Body of pancreas (tissue), 4 donors: ENCODE measurements at regions not wholly inside any gene's neighbourhood (a gene's known extent, or its start where the extent isn't known, plus 50 kb on each side); places are given as distances from the start of the nearest gene placed in this dataset.

Experiments
- ATAC-seq: fragments of 150-250 bp; one replicate; pipeline ENCODE4 v1.9.1; 2016
- DNase-seq, 4 donors: peaks; one replicate each; pipeline ENCODE4 v3.0.0-alpha.2; 2019
- H3K27ac ChIP-seq, 4 donors: fragments of 200-600 bp; sonication (generic); 1 replicate in 3 of 4; 2 replicates in 1 of 4; pipeline versions ENCODE4 v1.5.1 to v1.6.1; 2016 to 2019; ENCODE audit warnings: mild to moderate bottlenecking in 1 of 4, mixed read lengths in 1 of 4, moderate library complexity in 1 of 4
- H3K27me3 ChIP-seq, 2 donors: fragments of 200-600 bp; sonication (generic); one replicate each; pipeline ENCODE4 v1.6.0; 2016; ENCODE audit warnings: mild to moderate bottlenecking in 1 of 2
- H3K36me3 ChIP-seq, 2 donors: fragments of 200-600 bp; sonication (generic); replicated peaks in 1 of 2; 2 replicates each; pipeline ENCODE4 v1.5.1; 2016; ENCODE audit warnings: low read depth in 2 of 2; ENCODE audit not compliant: insufficient read depth in 1 of 2
- H3K4me1 ChIP-seq: fragments of 200-600 bp; sonication (generic); one replicate; pipeline ENCODE4 v1.6.0; 2016
- H3K4me3 ChIP-seq, 2 donors: fragments of 200-600 bp; sonication (generic); 1 replicate in 1 of 2; 2 replicates in 1 of 2; pipeline ENCODE4 v1.5.1; 2016 to 2019
- H3K9me3 ChIP-seq, 3 donors: fragments of 200-600 bp; sonication (generic); 1 replicate in 2 of 3; 2 replicates in 1 of 3; pipeline ENCODE4 v1.5.1; 2016
- CTCF ChIP-seq, 7 experiments: fragments of 450-650 bp in 4 of 7; fragments of 200-600 bp in 3 of 7; sonication (generic) in 3 of 7; IDR thresholded peaks; one replicate each; pipeline ENCODE4 v1.5.1; 2016 to 2019; ENCODE audit warnings: antibody characterized with exemption in 7 of 7
- POLR2A ChIP-seq, 3 donors: fragments of 450-650 bp; IDR thresholded peaks; one replicate each; pipeline ENCODE4 v1.6.1; 2016; ENCODE audit warnings: antibody characterized with exemption in 3 of 3, mild to moderate bottlenecking in 2 of 3
- WGBS, 2 donors: methylation state at CpG; one replicate each; pipeline ENCODE4 v1.1.5; 2017; 5-methylcytosine and 5-hydroxymethylcytosine counted together
- intact Hi-C: fragments of 100-400 bp; cut with DNase I; formaldehyde crosslinking; loops from one replicate; pipeline ENCODE4 v1.15.1; 2023

- TF ChIP-seq CTCF (IDR thresholded peaks at IDR 0.05) = no peak
- no peak for TF ChIP-seq POLR2A (IDR thresholded peaks at IDR 0.05)
- whole genome bisulfite sequencing, 2 donors = 87 to 88% methylated on average over 7 of the region's 7 CpGs
- intact Hi-C loops = no loop called here
Observed at GRCh38 chr2:11030036-11030435, 118.3 kb downstream of the KCNF1 start.

DNA sequence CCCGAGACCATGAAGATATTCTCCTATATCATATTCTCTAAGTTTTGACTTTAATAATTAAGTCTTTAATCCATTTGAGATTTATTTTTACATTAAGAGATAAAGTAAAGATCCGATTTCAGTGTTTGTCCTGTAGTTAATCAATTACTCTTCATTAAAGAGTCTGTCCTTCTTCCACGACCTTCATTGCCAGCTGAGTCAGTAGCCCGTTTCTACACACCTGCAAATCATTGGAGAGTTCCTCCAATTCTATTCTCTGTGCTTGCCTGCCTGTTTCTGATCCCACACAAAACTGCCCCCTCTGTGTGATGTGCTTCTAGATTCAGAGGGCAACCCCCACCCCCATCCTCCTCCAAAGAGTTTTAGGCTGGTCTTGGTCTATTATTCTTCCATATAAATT is 119.2 kb downstream of the KCNF1 start:
- ATAC-seq = peak; percentile 69
- H3K9me3 ChIP-seq = no peaks in the 10 kb centered on the region
- DNase-seq = peak; percentile 24 to 57 (median 46)
- WGBS, 2 donors = 11 to 15% methylated on average over 4 of the region's 4 CpGs
- intact Hi-C loops = no loop called here
- H3K36me3 ChIP-seq = no peaks in the 10 kb centered on the region
- H3K4me3 ChIP-seq = no peak overlapping the region
- peaks cover 17% of the 10 kb centered on the region for H3K4me1 ChIP-seq
- H3K27me3 ChIP-seq = no peaks in the 10 kb centered on the region
- no peak for TF ChIP-seq CTCF (IDR thresholded peaks at IDR 0.05)
- no peak for TF ChIP-seq POLR2A (IDR thresholded peaks at IDR 0.05)
- H3K27ac ChIP-seq = peak overlapping the region in 2 of 4 donors; percentile 8 to 54

More at GRCh38 chr2:11030036-11030435, 118.3 kb downstream of the KCNF1 start:
- Histone ChIP-seq H3K36me3 (no peaks in the 10 kb centered on the region), H3K9me3 (no peaks in the 10 kb centered on the region), H3K27me3 (no peaks in the 10 kb centered on the region), H3K4me3 (no peak overlapping the region), H3K4me1 (peaks cover 17% of the 10 kb centered on the region), H3K27ac (no peak overlapping the region)
- no peak for ATAC-seq
- DNase-seq = no peak

DNA sequence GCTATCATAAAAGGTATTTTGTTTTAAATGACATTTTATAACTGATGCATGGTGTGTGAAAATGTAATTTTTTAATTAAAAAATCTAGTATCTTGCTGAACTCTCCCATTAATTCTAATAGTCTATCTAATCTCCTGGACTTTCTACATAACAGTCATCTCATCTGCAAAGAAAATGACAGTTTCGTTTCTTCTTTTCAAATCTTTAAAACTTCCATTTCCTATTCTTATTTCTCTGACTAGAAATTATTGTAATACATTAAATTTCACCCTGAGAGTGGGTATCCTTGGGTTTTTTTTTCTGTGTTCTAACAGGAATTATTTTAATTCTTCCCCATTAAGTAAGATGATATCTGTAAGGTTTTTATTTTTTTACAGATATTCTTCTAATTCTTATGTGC is 120.1 kb downstream of the KCNF1 start:
- ATAC-seq = no peak

DNA sequence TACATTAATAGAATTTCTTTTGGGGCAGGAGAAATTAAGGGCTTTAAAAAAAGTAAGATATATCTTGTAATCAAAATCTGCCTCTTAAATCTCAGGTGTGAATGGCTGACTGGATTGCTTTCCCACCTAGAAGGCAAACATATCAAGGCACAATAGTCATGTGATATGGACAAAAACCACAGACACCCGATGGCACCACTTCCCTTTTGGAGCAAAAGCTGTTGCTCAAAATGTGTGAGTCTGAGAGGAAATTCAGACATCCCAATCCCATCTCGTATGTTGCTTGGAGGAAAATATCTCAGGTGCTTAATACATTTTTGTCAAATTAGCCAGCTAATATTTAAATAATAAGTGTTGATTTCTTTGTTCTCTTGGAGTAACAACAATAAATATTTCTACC is 120.7 kb downstream of the KCNF1 start:
- Histone ChIP-seq H3K4me3 (no peak overlapping the region), H3K9me3 (peaks cover 0 to 5% (median 0%) of the 10 kb centered on the region in 3 donors), H3K27ac (no peak overlapping the region), H3K36me3 (no peaks in the 10 kb centered on the region), H3K27me3 (no peaks in the 10 kb centered on the region), H3K4me1 (peaks cover 17% of the 10 kb centered on the region)
- DNase-seq = no peak
- intact Hi-C loops = no loop called here
- 49 to 62% methylated on average over 2 of the region's 2 CpGs for WGBS, 2 donors
- TF ChIP-seq CTCF (IDR thresholded peaks at IDR 0.05) (no peak), POLR2A (IDR thresholded peaks at IDR 0.05) (no peak)
- ATAC-seq = no peak

More for the DNA sequence above, 120.1 kb downstream of the KCNF1 start:
- Histone ChIP-seq H3K27me3 (no peaks in the 10 kb centered on the region), H3K9me3 (no peaks in the 10 kb centered on the region), H3K27ac (peak overlapping the region in 1 of 4 donors; percentile 18), H3K4me3 (no peak overlapping the region), H3K4me1 (peaks cover 17% of the 10 kb centered on the region), H3K36me3 (no peaks in the 10 kb centered on the region)
- WGBS, 2 donors = 78 to 86% methylated on average over 1 of the region's 1 CpG
- intact Hi-C loops = no loop called here
- DNase-seq = no peak
- TF ChIP-seq POLR2A (IDR thresholded peaks at IDR 0.05) (no peak), CTCF (IDR thresholded peaks at IDR 0.05) (no peak)

GRCh38 chr2:11033114-11033513 is 121.4 kb downstream of the KCNF1 start:
- no peak overlapping the region for H3K27ac ChIP-seq
- H3K36me3 ChIP-seq = no peaks in the 10 kb centered on the region
- peaks cover 0 to 9% (median 0%) of the 10 kb centered on the region in 3 donors for H3K9me3 ChIP-seq
- no peaks in the 10 kb centered on the region for H3K27me3 ChIP-seq
- TF ChIP-seq POLR2A (IDR thresholded peaks at IDR 0.05) = no peak
- intact Hi-C loops = no loop called here
- WGBS, 2 donors = 100% methylated on average over 1 of the region's 1 CpG
- H3K4me1 ChIP-seq = peaks cover 17% of the 10 kb centered on the region
- ATAC-seq (no peak), DNase-seq (no peak)
- H3K4me3 ChIP-seq = no peak overlapping the region
